Erythroblast (primary cell): ENCODE measurements at regions not wholly inside any gene's neighbourhood (a gene's known extent, or its start where the extent isn't known, plus 50 kb on each side); places are given as distances from the start of the nearest gene placed in this dataset.

Experiments
- DNase-seq, 2 experiments: peaks; one replicate each; lab custom pipeline; 2025; lab: John Stamatoyannopoulos, UW
- GATA1 ChIP-seq: IDR thresholded peaks from 2 replicates; pipeline ENCODE4 v1.6.1; 2011; ENCODE audit warnings: low read depth, mild to moderate bottlenecking, control low read depth, low read length, moderate library complexity
- POLR2A ChIP-seq: IDR thresholded peaks from 2 replicates; pipeline ENCODE4 v1.6.1; 2011; ENCODE audit warnings: mild to moderate bottlenecking, low read length

DNA sequence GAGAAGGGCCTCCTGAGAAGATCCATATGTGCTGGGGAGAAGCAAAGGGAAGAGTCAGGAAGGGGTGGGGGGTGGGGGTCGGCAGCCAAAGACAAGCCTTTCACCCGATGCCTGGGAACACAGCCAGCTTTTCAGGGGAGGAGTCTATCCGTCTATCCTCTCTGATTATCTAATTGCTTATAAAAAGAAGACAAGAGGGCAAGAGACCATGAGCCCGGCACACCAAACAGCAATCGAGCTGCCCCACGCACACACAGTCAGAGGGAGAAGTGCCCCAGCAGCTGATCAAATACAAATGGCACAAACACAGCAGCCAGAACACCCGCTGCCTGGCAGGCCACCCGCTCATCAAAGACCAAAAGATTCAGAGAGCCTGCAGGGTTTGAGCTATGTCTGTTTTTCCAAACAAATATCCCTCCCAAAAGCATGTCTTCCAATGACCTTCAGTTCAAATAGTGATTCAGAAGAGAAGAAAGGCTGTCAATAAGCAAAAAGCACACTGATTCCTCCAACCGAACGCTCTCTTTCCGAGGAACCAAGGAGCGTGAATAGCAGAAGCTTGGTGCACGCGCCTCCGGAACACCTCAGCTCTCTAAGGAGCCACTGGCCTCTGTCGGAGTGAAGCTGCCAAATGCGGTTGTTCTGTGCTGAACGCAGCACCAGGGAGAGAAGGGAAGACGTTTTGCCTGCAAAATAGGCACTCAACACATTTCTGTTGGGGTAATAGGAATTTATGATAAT lies 419.2 kb downstream of the OCA2 start:
- no peak for TF ChIP-seq GATA1
- no peak for TF ChIP-seq POLR2A
- DNase-seq: no peak

DNA sequence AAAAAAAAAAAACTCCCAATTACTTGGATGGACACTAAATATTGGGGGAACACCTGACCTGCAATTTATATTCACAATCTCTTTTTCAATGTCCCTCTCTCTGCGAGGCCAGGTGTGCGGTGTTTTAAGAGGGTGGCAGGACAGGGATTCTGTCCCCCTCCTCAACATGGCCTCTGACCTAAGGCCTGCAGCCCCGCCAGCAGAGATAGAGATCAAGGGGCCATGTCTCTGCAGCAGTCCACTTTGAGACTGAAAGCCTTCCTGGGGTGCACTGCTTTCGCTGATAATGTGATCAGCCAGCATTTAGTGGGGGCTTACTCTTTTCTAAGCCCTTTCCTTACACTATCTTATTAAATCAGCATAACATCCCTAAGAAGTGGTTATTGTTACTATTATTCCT lies 419.9 kb downstream of the OCA2 start:
- TF ChIP-seq POLR2A (no peak), GATA1 (no peak)
- no peak for DNase-seq

- TF ChIP-seq POLR2A: no peak
- no peak for TF ChIP-seq GATA1
- no peak for DNase-seq
These were observed 421.2 kb downstream of the OCA2 start for GRCh38 chr15:27677951-27678350.

DNA sequence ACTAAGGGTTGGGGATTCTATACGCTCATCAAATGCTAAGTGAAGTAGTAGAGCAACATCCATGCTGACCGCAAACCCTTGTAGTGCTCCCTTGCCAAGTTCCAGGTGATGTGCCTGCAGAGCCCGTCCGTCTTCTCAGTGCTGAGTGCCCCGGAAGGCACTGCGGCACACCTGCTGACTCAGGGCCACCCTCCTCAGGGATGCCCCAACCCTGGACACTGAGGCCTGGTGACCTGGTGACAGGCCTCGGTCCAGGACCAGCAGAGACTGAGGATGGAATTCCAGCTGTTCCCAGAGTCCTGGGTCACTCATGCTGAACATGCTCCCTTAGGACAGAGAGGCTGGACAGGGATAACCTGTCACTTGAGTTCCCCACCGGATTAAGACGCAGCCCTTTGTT lies 422.5 kb downstream of the OCA2 start:
- no peak for DNase-seq
- TF ChIP-seq GATA1 (no peak), POLR2A (no peak)

GRCh38 chr15:27675571-27675970 lies 423.5 kb downstream of the OCA2 start:
- DNase-seq: no peak
- TF ChIP-seq POLR2A (no peak), GATA1 (no peak)

DNA sequence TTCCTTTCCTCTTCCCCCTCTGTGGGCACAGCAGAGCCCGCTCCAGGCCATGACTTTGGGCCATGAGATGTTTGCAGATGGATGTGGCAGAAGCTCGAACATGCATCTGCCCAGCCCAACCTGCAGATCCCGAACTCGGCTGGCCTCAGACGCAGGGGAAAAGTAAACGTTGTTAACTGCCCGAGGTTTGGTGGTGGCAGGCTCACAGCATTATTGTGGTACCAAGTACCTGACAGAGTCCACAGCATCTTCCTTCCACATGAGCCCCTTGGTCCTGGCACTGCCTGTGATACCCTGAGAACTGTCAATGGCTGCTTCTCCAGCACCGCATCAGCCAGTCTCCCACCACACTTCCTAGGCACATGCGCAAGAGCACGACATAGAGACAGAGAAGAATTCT lies 424.3 kb downstream of the OCA2 start:
- TF ChIP-seq GATA1 (no peak), POLR2A (no peak)
- no peak for DNase-seq

DNA sequence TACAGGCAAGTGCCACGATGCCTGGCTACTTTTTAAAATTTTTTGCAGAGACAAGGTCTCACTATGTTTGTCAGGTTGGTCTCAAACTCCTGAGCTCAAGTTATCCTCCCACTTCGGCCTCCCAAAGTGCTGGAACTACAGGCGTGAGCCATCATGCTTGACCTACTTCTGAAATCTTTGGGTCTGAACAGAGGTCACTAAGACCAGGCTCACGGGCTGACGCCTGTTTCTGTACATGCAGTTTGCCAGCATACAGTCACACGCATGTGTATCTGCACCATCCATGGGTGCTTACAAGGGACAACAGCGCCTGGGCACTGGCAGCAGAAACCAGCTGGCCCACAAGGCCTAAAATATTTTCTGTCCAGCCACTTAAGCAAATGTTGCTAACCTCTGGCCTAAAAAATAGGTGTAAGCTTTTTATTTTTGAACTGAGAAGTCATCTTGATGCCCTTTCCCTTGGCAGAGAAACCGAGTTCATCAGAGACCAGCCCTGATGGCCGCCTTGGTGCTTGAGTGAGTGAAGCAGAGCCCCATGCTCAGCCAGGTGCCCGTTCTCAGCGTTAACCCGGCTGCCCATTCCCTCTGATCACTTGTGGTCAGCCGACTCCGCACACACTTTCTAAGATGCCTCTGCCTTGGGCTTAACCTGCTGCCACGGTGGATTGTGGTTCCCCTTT lies 425.2 kb downstream of the OCA2 start:
- no peak for DNase-seq
- no peak for TF ChIP-seq POLR2A
- TF ChIP-seq GATA1: no peak

- no peak for TF ChIP-seq POLR2A
- TF ChIP-seq GATA1: no peak
- no peak for DNase-seq
These were observed 426.6 kb downstream of the OCA2 start for GRCh38 chr15:27672537-27672936.

DNA sequence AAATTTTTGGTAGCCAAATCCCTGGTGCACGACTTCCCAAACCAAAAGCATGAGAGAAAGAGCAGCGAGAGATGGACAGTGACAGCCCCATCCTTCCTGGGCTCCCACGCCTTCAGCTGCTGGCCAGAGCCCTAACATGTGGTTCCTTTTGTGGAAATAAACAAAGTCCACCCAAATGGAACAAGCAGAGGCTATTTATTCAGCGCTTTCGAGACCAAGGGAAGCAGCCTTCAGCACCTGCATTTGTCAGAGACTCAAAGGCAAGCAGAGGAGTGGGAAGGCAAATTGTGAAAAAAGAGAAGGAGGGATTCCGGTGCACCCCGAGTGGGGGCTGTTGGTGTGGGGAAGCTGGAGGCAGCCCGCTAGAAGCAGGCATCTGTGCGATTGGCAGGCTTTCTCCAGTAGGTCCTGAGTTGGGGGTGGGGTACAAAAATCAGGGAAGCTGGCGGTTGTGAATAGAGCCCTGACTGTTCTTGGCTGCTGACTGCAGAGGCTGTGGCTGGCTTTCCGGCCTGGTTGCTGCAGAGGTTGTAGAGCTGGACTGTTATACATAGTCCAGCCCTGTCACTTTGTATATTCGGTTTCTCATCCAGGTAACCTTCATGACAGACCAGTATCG lies 427.2 kb downstream of the OCA2 start:
- TF ChIP-seq POLR2A (no peak), GATA1 (no peak)
- no peak for DNase-seq

- DNase-seq: no peak
- TF ChIP-seq GATA1 (no peak), POLR2A (no peak)
These were observed 428.5 kb downstream of the OCA2 start for GRCh38 chr15:27670486-27671209.

DNA sequence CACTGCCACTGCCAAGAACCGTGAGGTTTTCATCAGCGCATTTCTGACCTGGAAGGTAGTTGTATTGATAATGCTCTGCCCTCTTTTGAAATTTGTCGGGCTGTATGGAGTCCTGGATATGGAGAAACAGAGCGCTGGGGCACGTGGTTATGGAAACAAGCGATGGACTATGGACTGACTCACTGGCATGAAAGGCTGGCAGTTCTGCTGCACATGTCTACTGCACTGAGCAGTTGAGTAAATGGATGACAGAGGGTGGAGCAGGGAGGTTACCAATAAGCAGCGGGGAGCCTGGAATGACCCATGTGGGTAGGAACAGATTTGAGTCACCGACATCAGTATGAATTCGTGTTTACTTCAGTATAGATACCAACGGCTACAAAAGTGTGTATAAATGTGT lies 429.5 kb downstream of the OCA2 start:
- TF ChIP-seq GATA1 (no peak), POLR2A (no peak)

GRCh38 chr15:27668471-27669220 lies 430.5 kb downstream of the OCA2 start:
- TF ChIP-seq POLR2A: no peak
- no peak for TF ChIP-seq GATA1
- DNase-seq: no peak

More for the DNA sequence above, 429.5 kb downstream of the OCA2 start:
- no peak for DNase-seq

DNA sequence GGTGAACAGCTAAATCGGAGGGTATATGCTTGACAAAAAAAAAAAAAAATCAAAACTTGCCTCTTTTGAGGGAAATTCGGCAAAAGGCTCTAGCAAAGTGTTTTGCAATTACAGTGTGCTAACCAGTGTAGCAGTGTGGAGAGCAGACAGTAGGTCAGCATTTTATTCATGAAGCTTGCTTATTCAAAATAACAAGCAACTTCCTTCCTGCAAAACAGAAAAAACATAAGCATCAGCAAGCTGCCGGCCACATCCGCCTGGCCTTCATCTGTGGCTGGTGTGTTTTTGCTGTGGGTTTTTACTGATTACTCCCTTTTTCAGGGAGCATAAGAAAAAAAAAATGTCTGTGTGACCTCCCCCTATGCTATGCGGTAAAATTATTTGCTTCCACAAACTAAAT lies 434.1 kb downstream of the OCA2 start:
- DNase-seq: no peak
- TF ChIP-seq POLR2A: no peak
- no peak for TF ChIP-seq GATA1

- TF ChIP-seq GATA1 (no peak), POLR2A (no peak)
- no peak for DNase-seq
These were observed 436.2 kb downstream of the OCA2 start for GRCh38 chr15:27662892-27663291.
